ENCODE measurements at regions not wholly inside any gene's neighbourhood (a gene's known extent, or its start where the extent isn't known, plus 50 kb on each side); places are given as distances from the start of the nearest gene placed in this dataset.

DNA sequence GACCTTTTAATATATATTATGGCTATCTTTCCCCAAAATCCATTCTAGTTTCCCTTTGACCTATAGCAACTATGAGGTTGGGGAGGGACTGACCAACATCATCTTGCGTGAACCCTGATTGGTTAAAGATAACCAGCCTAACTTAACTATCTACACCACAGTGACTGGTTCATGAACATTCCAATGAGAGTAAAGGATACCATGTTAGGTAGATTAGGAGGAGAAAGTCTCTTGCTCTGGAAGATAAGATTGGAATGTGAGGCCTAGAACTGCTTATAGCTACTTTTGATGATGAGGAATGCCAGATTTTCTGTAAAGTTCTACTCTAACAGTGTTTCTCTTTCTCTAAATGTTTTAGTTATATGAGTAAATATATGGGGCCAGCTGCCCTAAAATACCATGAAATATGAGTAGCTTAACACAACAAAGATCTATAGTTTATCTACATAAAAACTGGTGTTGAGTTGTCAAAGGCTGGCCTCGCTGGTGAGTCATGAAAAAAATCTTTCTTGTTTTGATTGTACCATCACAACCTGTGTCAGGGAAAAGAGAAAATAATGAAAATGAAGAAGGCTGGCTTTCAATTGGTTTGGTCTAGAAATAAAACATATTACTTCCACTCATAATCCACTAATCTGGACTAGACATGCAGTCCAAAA lies 481.4 kb downstream of the NSUN3 start:
- no peaks in the 10 kb centered on the region for H3K27me3 ChIP-seq
- TF ChIP-seq, protein P1, sequence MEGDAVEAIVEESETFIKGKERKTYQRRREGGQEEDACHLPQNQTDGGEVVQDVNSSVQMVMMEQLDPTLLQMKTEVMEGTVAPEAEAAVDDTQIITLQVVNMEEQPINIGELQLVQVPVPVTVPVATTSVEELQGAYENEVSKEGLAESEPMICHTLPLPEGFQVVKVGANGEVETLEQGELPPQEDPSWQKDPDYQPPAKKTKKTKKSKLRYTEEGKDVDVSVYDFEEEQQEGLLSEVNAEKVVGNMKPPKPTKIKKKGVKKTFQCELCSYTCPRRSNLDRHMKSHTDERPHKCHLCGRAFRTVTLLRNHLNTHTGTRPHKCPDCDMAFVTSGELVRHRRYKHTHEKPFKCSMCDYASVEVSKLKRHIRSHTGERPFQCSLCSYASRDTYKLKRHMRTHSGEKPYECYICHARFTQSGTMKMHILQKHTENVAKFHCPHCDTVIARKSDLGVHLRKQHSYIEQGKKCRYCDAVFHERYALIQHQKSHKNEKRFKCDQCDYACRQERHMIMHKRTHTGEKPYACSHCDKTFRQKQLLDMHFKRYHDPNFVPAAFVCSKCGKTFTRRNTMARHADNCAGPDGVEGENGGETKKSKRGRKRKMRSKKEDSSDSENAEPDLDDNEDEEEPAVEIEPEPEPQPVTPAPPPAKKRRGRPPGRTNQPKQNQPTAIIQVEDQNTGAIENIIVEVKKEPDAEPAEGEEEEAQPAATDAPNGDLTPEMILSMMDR (IDR thresholded peaks at IDR 0.05; ENCODE audit: low read depth, low read length) = no peak
- no peaks in the 10 kb centered on the region for H3K36me3 ChIP-seq
- no peak overlapping the region for H3K4me3 ChIP-seq
- no peak for DNase-seq (ENCODE audit: low read depth in 1 of 2, low spot score in 1 of 2)
- H3K9me3 ChIP-seq (ENCODE audit: low read depth) = no peaks in the 10 kb centered on the region
- H3K27ac ChIP-seq = no peak overlapping the region
- H3K4me1 ChIP-seq (ENCODE audit: low read depth) = no peaks in the 10 kb centered on the region

DNA sequence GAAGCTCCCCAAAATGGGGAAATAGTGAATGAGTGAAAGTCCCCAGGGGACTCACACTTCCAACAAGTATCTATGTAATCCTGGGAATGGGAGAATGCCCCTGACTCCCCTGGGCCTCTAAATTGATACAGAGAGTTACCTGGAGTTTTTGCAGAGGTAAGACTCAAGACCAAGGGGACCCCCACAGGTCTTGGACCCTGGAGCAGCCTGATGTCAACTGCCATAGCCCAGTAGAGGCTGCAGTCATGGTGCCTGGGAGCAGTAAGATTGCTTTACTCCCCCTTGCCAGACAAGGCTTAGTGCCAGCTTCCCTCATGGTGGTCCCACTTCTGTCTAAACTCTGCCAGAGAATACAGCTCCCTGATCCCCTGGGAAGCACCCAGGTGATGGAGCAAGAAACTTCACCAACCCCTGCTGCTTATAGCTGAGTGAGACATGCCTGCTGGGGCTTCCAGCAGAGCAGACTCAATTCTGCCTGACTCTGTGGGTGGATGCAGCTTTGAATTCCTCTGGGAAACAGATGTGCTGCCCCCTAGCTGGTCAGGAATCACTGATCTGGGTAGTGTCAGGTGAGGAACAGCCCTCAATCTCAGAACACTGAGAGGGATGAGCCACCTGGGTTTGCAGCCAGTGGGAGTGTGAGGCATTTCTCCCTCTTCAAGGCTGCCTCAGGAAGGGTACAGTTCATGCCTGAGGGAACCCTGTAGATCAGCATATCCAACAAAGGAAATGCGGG lies 485.9 kb downstream of the NSUN3 start:
- Histone ChIP-seq H3K27me3 (no peaks in the 10 kb centered on the region), H3K36me3 (no peaks in the 10 kb centered on the region), H3K27ac (no peak overlapping the region), H3K4me1 (ENCODE audit: low read depth) (no peaks in the 10 kb centered on the region), H3K9me3 (ENCODE audit: low read depth) (no peaks in the 10 kb centered on the region), H3K4me3 (no peak overlapping the region)
- TF ChIP-seq, protein P1 (IDR thresholded peaks at IDR 0.05; ENCODE audit: low read depth, low read length) = no peak
- DNase-seq (ENCODE audit: low read depth in 1 of 2, low spot score in 1 of 2) = no peak

DNA sequence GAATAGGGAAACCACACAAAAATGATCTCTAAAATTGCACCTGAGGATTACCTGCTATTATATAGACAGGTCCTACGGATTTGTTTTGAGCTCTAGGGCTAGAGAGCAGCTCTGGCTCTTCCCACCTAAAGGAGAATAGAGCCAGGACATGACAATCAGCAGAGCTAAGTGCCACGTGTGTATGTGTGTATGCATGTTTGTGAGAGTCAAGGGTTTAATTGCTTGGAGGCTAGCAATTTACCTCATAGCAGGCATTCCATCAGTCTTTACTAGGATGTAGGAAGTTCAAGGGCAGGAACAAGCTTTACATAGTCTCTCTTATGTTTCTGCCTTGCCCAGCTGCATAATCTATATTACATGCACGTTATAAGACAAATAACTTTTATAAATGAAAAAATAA lies 498.2 kb downstream of the NSUN3 start:
- Histone ChIP-seq H3K9me3 (ENCODE audit: low read depth) (peaks cover 3% of the 10 kb centered on the region), H3K4me1 (ENCODE audit: low read depth) (no peaks in the 10 kb centered on the region), H3K27me3 (no peaks in the 10 kb centered on the region), H3K27ac (no peak overlapping the region), H3K36me3 (no peaks in the 10 kb centered on the region), H3K4me3 (no peak overlapping the region)
- TF ChIP-seq, protein P1 (IDR thresholded peaks at IDR 0.05; ENCODE audit: low read depth, low read length) = no peak
- peak in 1 of 2 donors; percentile 9 for DNase-seq (ENCODE audit: low read depth in 1 of 2, low spot score in 1 of 2)

DNA sequence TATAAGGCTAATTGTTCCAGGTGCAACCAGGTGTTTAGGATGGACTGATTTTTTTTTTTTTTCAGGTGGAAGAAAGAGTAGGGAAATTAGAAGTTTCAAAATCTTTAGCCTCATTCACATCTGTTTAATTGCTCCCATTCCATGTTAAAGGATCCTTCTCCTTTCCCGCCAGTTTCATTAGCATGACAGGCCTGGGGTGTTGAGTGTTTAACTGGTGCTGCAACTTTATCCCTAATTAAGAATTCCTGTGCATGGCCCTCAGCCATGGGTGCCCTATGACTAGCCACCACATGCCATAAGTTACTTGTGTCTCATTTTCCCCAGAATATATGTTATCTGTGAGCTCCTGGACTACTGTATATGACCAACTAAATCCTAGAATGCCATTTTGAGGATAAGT lies 501.4 kb downstream of the NSUN3 start:
- Histone ChIP-seq H3K4me1 (ENCODE audit: low read depth) (no peaks in the 10 kb centered on the region), H3K9me3 (ENCODE audit: low read depth) (no peaks in the 10 kb centered on the region), H3K27ac (no peak overlapping the region), H3K4me3 (no peak overlapping the region), H3K36me3 (no peaks in the 10 kb centered on the region), H3K27me3 (no peaks in the 10 kb centered on the region)
- no peak for DNase-seq (ENCODE audit: low read depth in 1 of 2, low spot score in 1 of 2)
- TF ChIP-seq, protein P1 (IDR thresholded peaks at IDR 0.05; ENCODE audit: low read depth, low read length) = no peak

DNA sequence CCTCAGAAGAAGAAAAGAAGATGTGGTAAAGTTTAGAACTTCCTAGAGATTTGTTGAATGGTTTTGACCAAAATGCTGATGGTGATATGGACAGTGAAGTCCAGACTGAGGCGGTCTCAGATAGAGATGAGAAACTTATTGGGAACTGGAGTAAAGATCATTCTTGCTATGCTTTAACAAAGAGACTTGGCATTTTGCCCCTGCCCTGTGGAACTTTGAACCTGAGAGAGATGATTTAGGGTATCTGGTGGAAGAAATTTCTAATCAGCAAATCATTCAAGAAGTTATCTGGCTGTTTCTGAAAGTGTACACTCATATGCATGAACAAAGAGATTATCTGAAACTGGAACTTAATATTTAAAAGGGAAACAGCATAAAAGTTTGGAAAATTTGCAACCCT lies 505.2 kb downstream of the NSUN3 start:
- H3K4me1 ChIP-seq (ENCODE audit: low read depth) = no peaks in the 10 kb centered on the region
- DNase-seq (ENCODE audit: low read depth in 1 of 2, low spot score in 1 of 2) = no peak

More for the DNA sequence above, 505.2 kb downstream of the NSUN3 start:
- no peaks in the 10 kb centered on the region for H3K36me3 ChIP-seq
- H3K9me3 ChIP-seq (ENCODE audit: low read depth) = no peaks in the 10 kb centered on the region
- no peaks in the 10 kb centered on the region for H3K27me3 ChIP-seq
- H3K4me3 ChIP-seq = no peak overlapping the region
- no peak overlapping the region for H3K27ac ChIP-seq
- TF ChIP-seq, protein P1 (IDR thresholded peaks at IDR 0.05; ENCODE audit: low read depth, low read length) = no peak

Measured in cardiac muscle cell (in vitro differentiated cells and primary cell).